ENCODE measurements at regions not wholly inside any gene's neighbourhood (a gene's known extent, or its start where the extent isn't known, plus 50 kb on each side); places are given as distances from the start of the nearest gene placed in this dataset.
A peak's percentile ranks its signal among the peaks of the same experiment; 100 is the strongest.

DNA sequence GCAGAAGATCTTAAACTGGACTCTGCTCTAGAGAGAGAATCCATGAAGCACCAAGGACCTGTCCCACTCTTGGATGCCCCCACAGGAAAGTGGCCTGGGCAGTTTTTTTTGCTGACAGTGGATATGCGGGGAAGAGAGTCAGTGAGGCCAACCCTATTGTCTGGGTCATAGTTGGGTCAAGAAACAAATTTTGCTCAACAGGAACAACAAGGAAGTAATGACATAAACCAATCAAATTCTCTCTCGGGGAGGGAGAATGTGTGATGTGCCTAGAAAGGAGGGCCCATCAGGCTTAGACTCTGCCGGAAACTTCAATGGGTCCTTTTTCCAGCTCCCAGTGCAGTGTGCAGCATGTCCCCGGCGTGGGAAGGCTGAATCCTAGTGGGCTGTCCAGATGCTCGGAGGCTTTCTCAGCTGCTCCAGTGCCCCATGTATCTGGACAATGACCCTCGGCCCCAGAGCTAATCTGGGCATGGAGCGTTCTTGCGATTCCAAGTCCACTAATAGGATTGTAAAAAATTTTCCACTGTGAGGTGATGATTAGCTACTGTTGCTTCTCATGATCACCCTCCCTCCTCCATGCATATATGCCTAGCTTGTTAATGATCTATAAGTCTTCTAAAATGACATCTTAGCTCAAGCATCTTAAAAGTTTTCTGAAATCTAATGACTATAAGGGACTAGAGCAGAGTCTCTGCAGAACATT, 101.0 kb downstream of the SNX19 start:
- 90% methylated on average over 6 of the region's 9 CpGs for WGBS
- Histone ChIP-seq H4K91ac (ENCODE audit: low read length) (no peak overlapping the region), H3K9ac (ENCODE audit: low read length) (no peak overlapping the region), H2BK12ac (ENCODE audit: low read length in 2 of 2) (no peak overlapping the region), H3K79me1 (replicated peaks; ENCODE audit: low read length, poor library complexity, severe bottlenecking) (no peaks in the 10 kb centered on the region), H2BK15ac (ENCODE audit: low read depth, poor library complexity, severe bottlenecking) (no peak overlapping the region), H3K23ac (ENCODE audit: low read length in 2 of 2) (no peak overlapping the region), H3K4ac (ENCODE audit: low read depth in 1 of 2, low read length in 2 of 2) (no peak overlapping the region), H3K36me3 (ENCODE audit: control insufficient read depth in 1 of 2, insufficient read depth in 2 of 2, low read depth in 1 of 2, low read length in 2 of 2) (no peaks in the 10 kb centered on the region), H3K4me3 (ENCODE audit: insufficient read depth in 1 of 2, low read depth in 1 of 2, low read length in 2 of 2) (no peak overlapping the region), H3K27me3 (ENCODE audit: control insufficient read depth in 1 of 2, insufficient read depth in 1 of 2, low read length in 2 of 2) (peaks cover 4 to 15% of the 10 kb centered on the region in 2 experiments), H2BK120ac (ENCODE audit: low read depth, low read length) (no peak overlapping the region), H2BK5ac (ENCODE audit: low read depth, low read length, poor library complexity, severe bottlenecking) (no peak overlapping the region), H3K9me3 (ENCODE audit: control insufficient read depth, low read length) (no peaks in the 10 kb centered on the region), H3K27ac (ENCODE audit: low read length, poor library complexity, severe bottlenecking) (peak overlapping the region; percentile 97), H3K4me1 (ENCODE audit: control insufficient read depth, insufficient read depth, low read depth, low read length) (peaks cover 18% of the 10 kb centered on the region), H4K8ac (ENCODE audit: low read length) (no peak overlapping the region), H2AFZ (ENCODE audit: low read depth, low read length) (no peak overlapping the region), H2AK5ac (ENCODE audit: low read length, severe bottlenecking) (peak overlapping the region; percentile 92), H3K18ac (ENCODE audit: low read depth in 1 of 2, low read length in 2 of 2) (no peak overlapping the region), H3K4me2 (ENCODE audit: low read length, poor library complexity, severe bottlenecking) (no peak overlapping the region), H3K14ac (ENCODE audit: low read length in 2 of 2) (no peak overlapping the region)
- no peak for DNase-seq

DNA sequence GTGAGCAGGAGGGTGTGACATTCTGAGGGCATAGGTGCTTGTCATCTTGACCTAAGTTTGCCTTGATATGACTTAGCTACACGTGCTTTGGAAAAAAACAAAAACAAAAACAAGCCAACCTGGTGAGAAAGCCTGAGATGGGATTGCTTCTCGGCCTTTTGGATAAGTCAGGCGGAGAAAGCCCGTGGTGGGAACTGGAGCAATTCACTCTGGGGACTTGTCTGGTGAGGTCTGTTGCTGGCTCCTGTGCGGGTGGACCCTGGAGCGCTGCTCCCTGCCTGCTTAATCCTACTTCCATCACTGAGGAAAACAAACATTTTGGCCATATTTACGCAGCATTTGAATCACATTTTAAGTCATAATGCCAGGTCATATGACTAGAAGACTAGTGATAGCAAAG, 100.3 kb downstream of the SNX19 start:
- Histone ChIP-seq H3K4me2 (ENCODE audit: low read length, poor library complexity, severe bottlenecking) (no peak overlapping the region), H2BK12ac (ENCODE audit: low read length in 2 of 2) (no peak overlapping the region), H3K4me1 (ENCODE audit: control insufficient read depth, insufficient read depth, low read depth, low read length) (peaks cover 18% of the 10 kb centered on the region), H4K8ac (ENCODE audit: low read length) (no peak overlapping the region), H3K18ac (ENCODE audit: low read depth in 1 of 2, low read length in 2 of 2) (no peak overlapping the region), H3K4ac (ENCODE audit: low read depth in 1 of 2, low read length in 2 of 2) (no peak overlapping the region), H2BK15ac (ENCODE audit: low read depth, poor library complexity, severe bottlenecking) (no peak overlapping the region), H3K14ac (ENCODE audit: low read length in 2 of 2) (no peak overlapping the region), H4K91ac (ENCODE audit: low read length) (no peak overlapping the region), H3K4me3 (ENCODE audit: insufficient read depth in 1 of 2, low read depth in 1 of 2, low read length in 2 of 2) (no peak overlapping the region), H2BK120ac (ENCODE audit: low read depth, low read length) (no peak overlapping the region), H3K27me3 (ENCODE audit: control insufficient read depth in 1 of 2, insufficient read depth in 1 of 2, low read length in 2 of 2) (peaks cover 12 to 15% of the 10 kb centered on the region in 2 experiments), H2AK5ac (ENCODE audit: low read length, severe bottlenecking) (peak overlapping the region; percentile 96), H3K9me3 (ENCODE audit: control insufficient read depth, low read length) (no peaks in the 10 kb centered on the region), H3K36me3 (ENCODE audit: control insufficient read depth in 1 of 2, insufficient read depth in 2 of 2, low read depth in 1 of 2, low read length in 2 of 2) (no peaks in the 10 kb centered on the region), H3K23ac (ENCODE audit: low read length in 2 of 2) (no peak overlapping the region), H3K9ac (ENCODE audit: low read length) (peak overlapping the region; percentile 57), H2BK5ac (ENCODE audit: low read depth, low read length, poor library complexity, severe bottlenecking) (peak overlapping the region; percentile 95), H2AFZ (ENCODE audit: low read depth, low read length) (no peak overlapping the region), H3K79me1 (replicated peaks; ENCODE audit: low read length, poor library complexity, severe bottlenecking) (no peaks in the 10 kb centered on the region), H3K27ac (ENCODE audit: low read length, poor library complexity, severe bottlenecking) (peak overlapping the region; percentile 97)
- WGBS: 93% methylated on average over 4 of the region's 7 CpGs
- no peak for DNase-seq

DNA sequence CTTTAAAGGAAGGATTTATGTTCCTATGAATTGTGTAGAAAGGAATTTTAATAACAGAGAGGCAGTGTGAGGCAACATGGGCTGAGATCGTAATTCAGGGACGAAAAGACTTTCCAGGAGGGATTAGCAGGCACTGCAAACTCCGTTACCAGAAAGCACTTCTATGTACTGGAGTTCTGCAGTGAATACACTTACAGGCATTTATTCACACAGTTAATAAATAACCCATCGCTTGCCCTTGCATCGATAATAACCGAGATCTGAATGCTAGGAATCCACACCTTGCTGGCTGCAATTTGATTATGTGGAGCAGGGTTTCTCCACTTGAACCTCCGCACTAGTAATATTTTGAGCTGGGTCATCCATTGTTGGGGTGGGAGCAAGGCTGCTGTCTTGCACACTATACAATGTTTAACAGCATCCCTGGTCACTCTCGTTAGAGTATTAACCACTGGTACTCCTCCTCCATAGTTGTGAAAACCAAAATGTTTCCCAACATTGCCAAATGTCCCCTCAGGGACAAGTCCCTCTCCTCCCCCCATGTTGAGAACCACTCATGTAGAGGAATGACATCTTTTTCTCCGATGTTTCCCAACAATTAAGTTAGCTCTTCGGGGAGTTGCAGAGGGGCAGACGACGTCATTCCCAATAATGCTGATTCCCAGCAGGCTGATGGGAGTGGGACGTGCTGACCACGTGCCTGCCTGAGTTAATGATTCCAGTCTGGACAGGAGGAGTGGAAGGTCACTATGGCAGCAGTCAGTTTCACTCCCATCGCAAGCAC, 99.5 kb downstream of the SNX19 start:
- no peak for DNase-seq
- peak overlapping the region; percentile 19 for H3K4me2 ChIP-seq (ENCODE audit: low read length, poor library complexity, severe bottlenecking)
- H3K27me3 ChIP-seq (ENCODE audit: control insufficient read depth in 1 of 2, insufficient read depth in 1 of 2, low read length in 2 of 2): peaks cover 12 to 15% of the 10 kb centered on the region in 2 experiments
- no peak overlapping the region for H2BK15ac ChIP-seq (ENCODE audit: low read depth, poor library complexity, severe bottlenecking)
- H3K4me1 ChIP-seq (ENCODE audit: control insufficient read depth, insufficient read depth, low read depth, low read length): peaks cover 18% of the 10 kb centered on the region
- peak overlapping the region; percentile 73 for H3K9ac ChIP-seq (ENCODE audit: low read length)
- H3K4ac ChIP-seq (ENCODE audit: low read depth in 1 of 2, low read length in 2 of 2): no peak overlapping the region
- no peaks in the 10 kb centered on the region for H3K36me3 ChIP-seq (ENCODE audit: control insufficient read depth in 1 of 2, insufficient read depth in 2 of 2, low read depth in 1 of 2, low read length in 2 of 2)
- peak overlapping the region; percentile 37 for H2AK5ac ChIP-seq (ENCODE audit: low read length, severe bottlenecking)
- H3K14ac ChIP-seq (ENCODE audit: low read length in 2 of 2): no peak overlapping the region
- no peaks in the 10 kb centered on the region for H3K79me1 ChIP-seq (replicated peaks; ENCODE audit: low read length, poor library complexity, severe bottlenecking)
- H3K18ac ChIP-seq (ENCODE audit: low read depth in 1 of 2, low read length in 2 of 2): no peak overlapping the region
- WGBS: 85% methylated on average over 14 of the region's 15 CpGs
- no peak overlapping the region for H2AFZ ChIP-seq (ENCODE audit: low read depth, low read length)
- peak overlapping the region; percentile 97 for H3K27ac ChIP-seq (ENCODE audit: low read length, poor library complexity, severe bottlenecking)
- no peak overlapping the region for H4K91ac ChIP-seq (ENCODE audit: low read length)
- H4K8ac ChIP-seq (ENCODE audit: low read length): no peak overlapping the region
- no peak overlapping the region for H2BK120ac ChIP-seq (ENCODE audit: low read depth, low read length)
- H3K9me3 ChIP-seq (ENCODE audit: control insufficient read depth, low read length): no peaks in the 10 kb centered on the region
- H2BK5ac ChIP-seq (ENCODE audit: low read depth, low read length, poor library complexity, severe bottlenecking): peak overlapping the region; percentile 34
- no peak overlapping the region for H2BK12ac ChIP-seq (ENCODE audit: low read length in 2 of 2)
- no peak overlapping the region for H3K23ac ChIP-seq (ENCODE audit: low read length in 2 of 2)
- peak overlapping the region in 1 of 2 experiments; percentile 36 for H3K4me3 ChIP-seq (ENCODE audit: insufficient read depth in 1 of 2, low read depth in 1 of 2, low read length in 2 of 2)

DNA sequence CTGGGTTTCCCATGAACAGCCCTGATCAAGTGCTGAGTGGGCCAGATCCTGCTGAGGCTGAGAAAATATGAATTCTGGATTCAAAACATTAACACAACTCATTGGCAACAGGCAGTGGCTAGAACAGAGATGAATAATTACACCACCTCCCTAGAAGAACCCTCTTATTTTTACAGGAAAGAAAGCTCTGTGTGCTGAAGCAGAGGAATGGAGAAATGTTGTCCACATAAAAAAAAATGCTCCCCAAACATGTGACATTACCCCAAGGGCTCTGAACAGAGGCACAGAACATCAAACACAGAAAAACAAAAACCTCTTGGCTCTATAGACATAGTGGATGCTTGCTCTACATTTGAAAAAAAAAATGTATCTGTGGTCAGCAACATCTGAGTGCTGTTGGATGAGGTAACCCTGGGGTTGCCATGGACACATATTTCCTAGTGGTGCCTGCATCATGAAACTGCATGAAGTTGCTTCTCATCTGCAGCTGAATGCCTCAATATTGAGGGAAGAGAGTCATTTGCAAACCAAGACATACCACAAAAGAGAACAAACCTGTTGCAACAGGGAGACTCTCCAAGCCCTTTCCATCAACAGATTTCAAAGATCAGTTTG, 98.8 kb downstream of the SNX19 start:
- H4K91ac ChIP-seq (ENCODE audit: low read length): no peak overlapping the region
- no peak overlapping the region for H3K4me2 ChIP-seq (ENCODE audit: low read length, poor library complexity, severe bottlenecking)
- peak overlapping the region in 1 of 2 experiments; percentile 36 for H3K4me3 ChIP-seq (ENCODE audit: insufficient read depth in 1 of 2, low read depth in 1 of 2, low read length in 2 of 2)
- H3K4ac ChIP-seq (ENCODE audit: low read depth in 1 of 2, low read length in 2 of 2): no peak overlapping the region
- H2AFZ ChIP-seq (ENCODE audit: low read depth, low read length): no peak overlapping the region
- no peaks in the 10 kb centered on the region for H3K79me1 ChIP-seq (replicated peaks; ENCODE audit: low read length, poor library complexity, severe bottlenecking)
- no peaks in the 10 kb centered on the region for H3K36me3 ChIP-seq (ENCODE audit: control insufficient read depth in 1 of 2, insufficient read depth in 2 of 2, low read depth in 1 of 2, low read length in 2 of 2)
- H2AK5ac ChIP-seq (ENCODE audit: low read length, severe bottlenecking): peak overlapping the region; percentile 37
- H3K9ac ChIP-seq (ENCODE audit: low read length): peak overlapping the region; percentile 73
- H3K9me3 ChIP-seq (ENCODE audit: control insufficient read depth, low read length): no peaks in the 10 kb centered on the region
- peaks cover 11 to 15% of the 10 kb centered on the region in 2 experiments for H3K27me3 ChIP-seq (ENCODE audit: control insufficient read depth in 1 of 2, insufficient read depth in 1 of 2, low read length in 2 of 2)
- no peak overlapping the region for H2BK12ac ChIP-seq (ENCODE audit: low read length in 2 of 2)
- no peak overlapping the region for H3K23ac ChIP-seq (ENCODE audit: low read length in 2 of 2)
- H2BK120ac ChIP-seq (ENCODE audit: low read depth, low read length): no peak overlapping the region
- peaks cover 18% of the 10 kb centered on the region for H3K4me1 ChIP-seq (ENCODE audit: control insufficient read depth, insufficient read depth, low read depth, low read length)
- peak overlapping the region; percentile 97 for H3K27ac ChIP-seq (ENCODE audit: low read length, poor library complexity, severe bottlenecking)
- peak; percentile 48 for DNase-seq
- H3K14ac ChIP-seq (ENCODE audit: low read length in 2 of 2): no peak overlapping the region
- no peak overlapping the region for H3K18ac ChIP-seq (ENCODE audit: low read depth in 1 of 2, low read length in 2 of 2)
- no peak overlapping the region for H2BK15ac ChIP-seq (ENCODE audit: low read depth, poor library complexity, severe bottlenecking)
- H4K8ac ChIP-seq (ENCODE audit: low read length): no peak overlapping the region
- peak overlapping the region; percentile 34 for H2BK5ac ChIP-seq (ENCODE audit: low read depth, low read length, poor library complexity, severe bottlenecking)
